Effector CD8-positive, alpha-beta T cell (primary cell): ENCODE measurements at regions not wholly inside any gene's neighbourhood (a gene's known extent, or its start where the extent isn't known, plus 50 kb on each side); places are given as distances from the start of the nearest gene placed in this dataset.

Source experiments
- DNase-seq: peaks from one replicate; lab custom pipeline; 2025; lab: John Stamatoyannopoulos, UW

DNA sequence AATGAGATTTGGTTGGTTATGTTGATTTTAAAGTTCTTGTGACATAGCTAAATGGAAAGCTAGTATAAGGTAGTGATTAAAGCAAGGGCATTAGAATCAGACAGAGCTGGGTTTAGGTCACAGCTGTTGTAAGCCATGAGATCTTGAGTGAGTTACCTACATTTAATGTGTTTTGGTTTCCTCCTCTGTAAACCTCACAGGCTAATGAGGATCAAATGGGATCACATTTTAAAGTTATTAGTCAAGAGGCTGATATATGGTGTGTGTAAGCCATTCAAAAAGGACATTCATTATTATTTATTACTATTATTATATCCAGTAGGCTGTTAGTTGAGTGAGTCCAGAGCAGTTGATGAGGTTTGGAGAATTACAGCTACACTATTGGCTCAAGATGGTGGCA lies 416.2 kb downstream of the IRS1 start:
- DNase-seq: no peak

DNA sequence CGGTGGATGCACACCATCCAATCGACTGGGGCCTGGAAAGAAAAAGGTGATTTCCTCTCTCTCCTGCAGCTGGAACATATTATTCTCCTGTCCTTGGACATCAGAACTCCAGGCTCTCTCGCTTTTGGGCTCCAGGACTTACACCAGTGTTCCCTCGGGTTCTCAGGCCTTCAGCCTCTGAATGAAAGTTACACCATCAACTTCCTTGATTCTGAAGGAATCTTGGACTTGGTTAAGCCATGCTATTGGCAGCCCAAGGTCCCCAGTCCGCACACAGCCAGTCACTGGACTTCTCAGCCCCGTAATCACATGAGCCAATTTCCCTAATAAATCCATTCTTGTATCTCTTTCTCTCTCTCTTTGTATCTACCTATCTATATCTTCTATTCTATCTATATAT lies 418.9 kb downstream of the IRS1 start:
- DNase-seq: no peak

DNA sequence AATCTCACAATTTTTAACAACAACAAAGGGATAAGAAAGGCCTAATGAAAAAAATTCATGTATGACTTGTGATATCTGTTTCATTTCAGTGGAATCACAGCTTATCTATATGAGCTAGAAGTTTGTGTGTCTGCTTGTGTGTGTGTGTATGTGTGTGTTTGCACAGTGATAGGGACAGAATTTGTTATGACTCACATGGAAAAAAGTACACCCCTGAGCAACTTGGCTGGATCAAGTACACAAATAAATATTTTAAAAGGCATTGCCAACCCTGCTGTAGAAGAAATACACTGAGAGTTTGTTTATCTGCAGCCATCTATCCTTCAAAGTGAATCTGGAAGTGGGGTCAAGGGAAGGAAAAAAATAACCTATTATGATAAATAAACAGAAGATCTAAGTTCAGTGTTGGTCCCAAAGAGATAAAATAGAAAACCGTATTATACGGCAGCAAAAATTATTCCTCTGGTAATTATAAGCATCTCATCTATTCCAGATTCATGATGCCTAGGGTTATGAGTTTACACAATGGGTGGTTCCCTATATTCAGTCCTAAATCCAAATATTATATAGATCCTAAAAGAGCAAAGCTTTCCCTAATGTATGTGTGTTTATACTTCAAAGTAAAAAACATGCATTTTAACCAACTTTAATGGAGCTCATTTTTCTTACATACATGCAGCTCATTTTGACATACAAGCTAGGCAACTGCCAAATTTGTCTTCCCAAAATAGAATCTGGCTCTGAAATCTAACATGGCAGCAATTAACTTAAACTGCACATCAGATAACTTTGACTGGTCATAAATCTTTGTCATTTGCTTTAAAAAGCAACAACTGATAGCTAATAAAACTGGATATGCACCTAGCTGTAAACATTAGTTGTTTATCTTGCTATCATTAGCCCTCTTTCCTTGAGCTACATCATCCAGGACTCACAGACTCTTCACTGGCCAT lies 420.6 kb downstream of the IRS1 start:
- no peak for DNase-seq

DNA sequence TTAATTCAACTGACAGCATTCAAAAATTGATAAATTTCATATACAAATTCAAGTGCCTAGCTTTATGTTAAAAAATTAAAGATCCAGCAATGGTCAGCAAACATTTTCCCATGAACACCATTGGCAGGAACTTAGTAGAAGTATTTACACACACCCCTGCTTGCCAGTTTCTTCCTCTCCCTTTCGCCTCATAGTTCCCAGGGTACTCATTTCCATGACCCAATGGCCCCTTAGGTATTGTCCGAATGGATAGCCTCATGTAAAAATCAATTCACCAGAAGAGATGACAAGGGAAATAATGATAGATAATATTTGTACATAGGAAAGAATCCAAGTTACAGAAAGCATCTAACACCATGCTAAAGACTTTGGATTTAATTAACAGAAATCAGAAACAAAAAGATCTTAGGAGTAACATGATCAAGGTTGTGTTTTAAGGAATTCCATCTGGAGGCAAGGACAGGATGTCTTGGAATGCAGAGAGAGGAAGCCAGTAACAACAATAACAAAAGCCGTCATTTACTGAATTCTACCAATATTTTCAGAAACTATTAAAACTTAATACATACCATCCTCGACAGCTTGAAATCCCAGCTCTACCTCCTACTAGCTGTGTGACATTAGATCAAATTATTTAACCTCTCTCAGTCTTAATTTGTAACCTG lies 423.0 kb downstream of the IRS1 start:
- no peak for DNase-seq

DNA sequence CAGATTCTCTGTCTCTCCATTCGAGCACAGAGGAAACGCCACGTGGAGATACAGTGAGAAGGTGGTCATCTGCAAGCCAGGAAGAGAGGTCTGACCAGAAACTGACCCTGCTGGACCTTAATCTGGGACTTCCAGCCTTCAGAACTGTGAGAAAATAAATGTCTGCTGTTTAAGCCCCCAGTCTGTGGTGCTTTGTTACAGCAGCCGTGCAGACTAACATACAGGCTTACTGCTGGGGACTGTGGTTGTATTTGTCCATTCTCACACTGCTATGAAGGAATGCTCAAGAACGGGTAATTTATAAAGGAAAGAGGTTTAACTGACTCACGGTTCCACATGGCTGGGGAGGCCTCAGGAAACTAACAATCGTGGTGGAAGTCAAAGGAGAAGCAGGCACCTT lies 432.7 kb downstream of the IRS1 start:
- DNase-seq: no peak

DNA sequence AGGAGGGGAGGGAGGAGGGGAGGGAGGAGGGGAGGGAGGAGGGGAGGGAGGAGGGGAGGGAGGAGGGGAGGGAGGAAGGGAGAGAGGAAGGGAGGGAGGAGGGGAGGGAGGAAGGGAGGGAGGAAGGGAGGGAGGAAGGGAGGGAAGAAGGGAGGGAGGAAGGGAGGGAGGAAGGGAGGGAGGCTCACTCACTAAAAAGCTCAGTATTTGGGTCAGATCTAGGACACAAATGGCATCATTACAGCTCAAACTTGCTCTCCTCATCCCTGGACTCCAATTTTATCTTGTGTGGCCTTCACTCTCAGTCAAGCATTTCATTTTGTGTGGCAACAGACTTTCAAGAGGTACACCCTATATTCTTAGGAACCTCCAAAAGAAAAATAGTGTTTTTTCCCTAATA lies 435.4 kb downstream of the IRS1 start:
- no peak for DNase-seq

DNA sequence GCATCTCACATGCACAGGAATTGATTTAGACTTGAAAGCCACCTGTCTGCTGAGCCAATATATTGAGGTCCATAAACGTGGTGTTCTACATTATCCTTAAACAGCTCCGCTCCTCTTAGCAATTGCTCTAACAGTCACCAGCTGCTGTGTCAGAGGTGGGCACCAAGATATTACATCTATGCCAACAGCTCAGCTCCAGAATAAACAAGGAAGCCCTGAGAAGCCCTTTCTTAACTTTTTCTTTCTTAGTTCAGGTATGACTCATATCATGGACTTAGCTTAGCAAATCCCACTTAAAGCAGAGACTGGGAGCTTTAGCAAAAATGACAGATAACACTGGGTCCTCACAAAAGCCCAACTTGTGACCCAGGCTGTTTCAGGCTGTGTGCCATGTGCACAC lies 436.6 kb downstream of the IRS1 start:
- DNase-seq: no peak

DNA sequence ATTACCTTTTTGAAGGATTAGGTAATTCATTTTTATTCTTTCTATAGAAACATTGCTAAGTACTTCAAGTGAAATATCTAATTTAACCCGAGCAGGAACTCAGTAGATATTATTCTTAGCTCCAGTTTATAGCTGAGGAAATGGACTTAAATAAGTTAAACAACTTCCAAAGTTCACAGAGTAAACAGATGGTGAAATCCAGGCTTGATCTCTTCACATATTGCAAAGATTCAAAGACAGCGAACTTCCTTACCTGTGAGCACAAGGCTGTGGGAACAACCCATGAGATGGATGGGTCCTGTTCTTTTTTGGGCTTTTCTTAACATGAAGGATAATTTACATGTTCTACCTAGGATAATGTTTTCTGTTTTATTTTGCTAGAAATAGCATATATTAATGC lies 439.0 kb downstream of the IRS1 start:
- no peak for DNase-seq

DNA sequence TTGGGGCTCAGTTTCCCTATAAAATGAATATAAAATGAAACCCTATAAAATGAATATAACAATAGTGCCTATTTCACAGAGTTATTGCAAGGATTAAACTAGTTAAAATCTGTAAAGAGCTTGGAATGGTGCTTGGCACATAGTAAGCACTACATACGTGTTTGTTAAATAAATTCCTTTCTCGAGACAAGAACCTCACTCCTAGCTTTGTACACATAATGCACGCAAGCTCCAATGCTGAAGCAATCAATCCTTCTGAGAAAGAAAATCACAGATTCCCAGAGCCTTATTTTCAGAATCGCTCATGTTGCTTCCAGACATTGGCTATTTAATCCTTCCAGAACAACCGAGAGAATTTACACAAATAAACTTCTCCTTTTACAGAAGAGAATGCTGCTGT lies 440.9 kb downstream of the IRS1 start:
- DNase-seq: no peak

DNA sequence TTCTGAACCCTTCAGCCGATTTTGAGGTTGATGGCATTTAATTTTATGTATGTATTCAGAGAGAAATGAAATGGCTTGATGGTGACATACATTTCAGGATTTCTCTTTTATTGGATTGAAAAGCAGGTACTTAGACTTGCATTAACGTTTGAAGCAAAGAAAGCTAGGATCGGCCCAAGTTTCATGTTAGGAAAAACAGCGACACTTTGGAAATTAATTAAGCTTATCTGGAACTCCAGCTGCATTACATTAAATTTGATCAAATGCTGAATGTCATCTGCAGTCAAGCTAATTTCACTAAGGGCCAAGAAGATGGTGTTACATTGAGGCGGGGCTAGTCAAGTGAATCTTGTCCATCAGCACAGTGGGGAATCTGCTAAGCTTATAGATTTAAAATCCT lies 441.8 kb downstream of the IRS1 start:
- DNase-seq: no peak

DNA sequence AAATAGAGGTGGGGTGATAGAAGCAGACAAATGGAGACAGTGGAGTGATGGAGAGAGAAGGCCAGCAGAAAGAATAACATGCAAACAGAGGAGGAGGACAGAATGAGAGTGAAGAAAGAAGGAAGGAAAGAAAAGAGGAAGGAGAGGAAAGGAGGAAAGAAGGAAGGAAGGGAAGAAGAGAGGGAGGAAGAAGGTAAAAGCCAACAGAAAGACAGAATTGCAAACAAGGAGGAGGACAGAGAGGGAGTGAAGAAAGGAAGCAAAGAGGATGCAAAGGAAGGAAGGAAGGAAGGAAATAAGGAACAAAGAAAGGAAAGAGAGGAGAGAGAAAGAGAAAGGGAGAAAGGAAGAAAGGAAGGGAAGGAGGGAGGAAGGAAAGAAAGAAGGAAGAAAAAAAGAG lies 444.0 kb downstream of the IRS1 start:
- no peak for DNase-seq

DNA sequence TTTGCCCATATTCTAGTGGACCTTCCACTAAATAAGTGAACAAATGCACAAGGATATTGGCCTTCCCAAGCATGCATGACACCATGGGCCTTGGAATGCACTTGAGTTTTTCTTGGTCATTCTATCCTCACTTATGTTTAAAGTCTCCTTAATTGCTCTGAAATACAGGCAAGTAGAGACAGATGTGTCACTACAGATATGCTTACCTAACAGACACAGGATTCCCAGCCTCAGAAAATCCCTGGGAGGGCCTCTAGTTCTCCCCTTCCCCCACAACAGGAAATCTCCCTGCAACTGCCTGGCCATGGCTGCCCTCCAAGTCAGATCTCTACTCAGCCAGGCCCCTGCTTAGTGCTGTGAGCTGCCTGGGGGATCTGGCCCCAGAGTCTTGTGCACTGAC lies 445.2 kb downstream of the IRS1 start:
- DNase-seq: no peak

DNA sequence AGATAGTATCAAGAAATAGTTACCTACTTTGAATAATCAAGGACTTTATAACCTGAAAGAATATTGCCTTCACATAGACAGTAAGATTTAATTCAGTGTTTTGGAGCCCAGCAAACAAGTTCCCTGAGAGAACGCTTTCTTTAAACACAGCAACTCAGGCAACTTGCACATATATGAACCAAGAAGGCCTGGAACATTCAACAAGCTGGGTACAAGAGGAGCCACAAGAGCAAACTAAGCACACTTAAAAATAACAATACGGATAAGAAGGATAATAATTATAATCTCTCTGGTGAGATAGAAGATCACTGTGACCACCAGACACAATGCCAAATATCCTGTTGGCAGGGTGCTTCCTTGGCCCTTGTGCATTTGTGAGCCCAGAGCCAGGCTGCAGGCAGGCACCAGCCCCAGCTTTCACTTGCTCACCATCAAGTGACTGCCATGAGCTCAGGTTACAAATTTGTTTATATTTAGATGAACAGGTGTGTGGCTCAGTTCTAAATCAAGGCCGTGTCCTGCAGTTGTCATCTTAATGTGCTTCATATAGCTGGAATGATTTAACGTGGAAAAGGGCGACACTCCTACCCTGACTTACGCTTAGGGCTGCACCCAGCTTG lies 446.6 kb downstream of the IRS1 start:
- DNase-seq: no peak

DNA sequence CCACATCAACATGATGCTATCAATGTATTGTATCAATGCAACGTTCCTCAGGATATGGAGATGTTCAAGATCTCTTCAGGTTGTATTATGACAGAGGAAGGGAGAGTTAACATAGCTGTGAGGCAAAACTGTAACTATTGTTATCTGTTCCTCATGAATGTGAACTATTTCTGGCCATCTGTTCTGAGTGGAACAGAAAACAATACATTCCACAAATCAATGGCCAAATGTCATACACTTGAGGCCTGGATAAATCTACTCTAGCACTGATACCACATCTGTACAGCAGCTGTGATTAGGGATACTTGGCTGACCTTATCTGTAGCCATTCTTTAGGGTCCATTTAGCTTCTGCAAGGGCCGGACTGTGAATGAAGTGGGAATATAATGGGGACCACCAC lies 447.9 kb downstream of the IRS1 start:
- DNase-seq: no peak

DNA sequence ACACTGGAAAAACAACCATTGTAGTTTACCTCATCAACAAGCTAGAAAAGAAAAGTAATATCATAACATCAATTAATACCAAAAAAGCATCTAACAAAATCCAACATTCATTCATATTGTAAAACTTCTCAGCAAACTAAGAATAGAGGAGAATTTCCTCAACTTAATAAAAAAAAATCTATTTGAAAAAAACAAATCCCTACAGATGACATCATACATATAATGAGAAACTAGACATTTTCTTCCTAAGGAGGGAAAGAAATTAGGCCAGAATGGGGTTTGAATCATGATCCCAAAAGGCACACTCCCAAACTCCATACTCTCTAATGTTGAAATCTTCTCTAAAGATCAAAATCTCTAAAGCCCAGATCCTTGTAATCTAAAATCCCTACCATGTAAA lies 460.0 kb downstream of the IRS1 start:
- no peak for DNase-seq

DNA sequence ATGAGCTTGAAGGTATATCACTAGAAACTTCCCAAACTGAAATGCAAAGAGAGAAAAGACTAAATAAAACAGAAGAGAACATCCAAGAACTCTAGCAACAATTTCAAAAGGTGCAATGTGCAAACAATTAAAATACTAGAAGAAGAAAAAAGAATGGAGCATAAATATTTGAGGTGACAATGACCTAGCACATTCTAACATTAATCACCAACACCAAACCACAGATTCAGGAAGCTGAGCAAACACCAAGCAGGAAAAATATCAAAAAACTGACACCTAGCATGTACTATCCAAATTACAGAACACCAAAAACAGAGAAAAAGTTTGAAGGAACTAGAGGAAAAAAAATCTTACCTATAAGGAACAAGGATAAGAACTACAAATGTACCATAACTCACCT lies 460.8 kb downstream of the IRS1 start:
- no peak for DNase-seq

DNA sequence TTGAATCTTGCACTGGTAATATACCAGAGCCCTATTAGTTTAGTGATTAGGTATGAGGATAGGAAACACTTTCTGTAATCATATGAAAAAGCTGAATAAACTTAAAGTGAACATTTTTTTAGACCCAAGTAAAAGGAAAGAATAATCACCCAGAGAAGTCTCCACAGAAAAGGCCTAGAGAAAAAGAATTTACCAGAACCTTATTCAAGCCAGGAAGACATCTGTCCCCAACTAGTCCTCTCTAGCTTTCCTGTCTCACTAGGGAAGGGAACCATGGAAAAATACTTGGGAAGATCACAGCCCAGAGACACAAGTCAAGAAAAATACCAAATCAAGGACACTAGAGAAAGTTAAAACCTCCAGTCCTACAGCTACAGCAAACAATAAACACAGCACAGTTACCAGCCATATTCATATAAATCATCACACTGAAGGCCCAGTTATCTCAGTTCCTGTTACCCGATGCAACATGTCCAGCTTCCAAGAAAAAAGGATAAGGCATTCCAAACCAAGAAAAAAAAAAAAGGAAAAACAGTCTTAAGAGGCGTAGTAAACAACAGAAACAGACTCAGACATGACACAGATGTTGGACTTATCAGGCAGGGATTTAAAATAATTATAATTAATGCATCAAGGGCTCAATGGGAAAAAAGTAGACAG lies 461.5 kb downstream of the IRS1 start:
- no peak for DNase-seq

DNA sequence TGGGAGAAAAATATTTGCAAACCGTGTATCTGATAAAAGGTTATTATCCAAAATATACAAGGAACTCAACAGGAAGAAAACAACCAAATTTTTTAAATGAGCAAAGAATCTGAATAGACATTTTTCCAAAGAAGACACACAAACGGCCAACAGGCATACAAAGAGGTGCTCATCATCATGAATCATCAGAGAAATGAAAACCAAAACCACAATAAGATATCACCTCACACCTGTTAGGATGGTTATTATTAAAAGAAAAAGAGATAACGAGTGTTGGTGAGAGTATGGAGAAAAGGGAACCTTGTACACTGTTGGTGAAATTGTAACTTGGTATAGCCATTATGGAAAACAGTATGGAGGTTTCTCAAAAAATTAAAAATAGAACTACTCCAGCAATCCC lies 463.3 kb downstream of the IRS1 start:
- DNase-seq: no peak

DNA sequence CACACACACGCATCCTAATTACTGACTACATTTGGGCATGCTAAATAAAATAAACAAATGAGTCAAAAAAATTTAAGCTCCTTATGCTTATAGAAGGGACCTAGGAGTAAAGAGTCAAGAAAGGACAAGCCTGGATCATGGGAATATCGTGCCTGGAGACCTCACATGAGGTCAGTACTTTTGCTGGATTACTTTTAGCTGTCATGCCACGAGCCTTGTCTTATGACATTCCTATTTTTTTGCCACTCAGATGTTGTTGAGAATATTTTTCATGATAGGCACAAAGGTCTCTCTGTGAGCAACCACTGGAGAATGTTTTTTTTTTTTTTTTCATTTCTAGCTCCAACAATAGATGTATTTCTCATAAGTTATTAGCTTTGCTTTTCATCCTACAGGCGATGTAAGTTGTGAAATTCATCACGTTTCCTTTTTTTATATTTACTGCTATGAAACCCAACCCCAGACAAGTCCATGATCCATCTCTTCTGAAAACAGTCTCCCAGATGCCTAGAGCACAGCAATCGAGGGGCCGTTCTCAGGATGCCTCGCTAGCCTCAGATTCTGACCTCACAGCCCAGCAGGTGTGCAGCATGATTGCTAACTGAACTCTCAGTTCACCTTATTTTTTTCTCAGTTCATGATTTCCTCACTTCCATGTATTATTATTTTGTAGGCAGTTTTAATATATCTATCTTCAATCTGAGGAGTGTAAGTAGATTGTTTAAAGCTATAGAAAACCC lies 464.5 kb downstream of the IRS1 start:
- no peak for DNase-seq

DNA sequence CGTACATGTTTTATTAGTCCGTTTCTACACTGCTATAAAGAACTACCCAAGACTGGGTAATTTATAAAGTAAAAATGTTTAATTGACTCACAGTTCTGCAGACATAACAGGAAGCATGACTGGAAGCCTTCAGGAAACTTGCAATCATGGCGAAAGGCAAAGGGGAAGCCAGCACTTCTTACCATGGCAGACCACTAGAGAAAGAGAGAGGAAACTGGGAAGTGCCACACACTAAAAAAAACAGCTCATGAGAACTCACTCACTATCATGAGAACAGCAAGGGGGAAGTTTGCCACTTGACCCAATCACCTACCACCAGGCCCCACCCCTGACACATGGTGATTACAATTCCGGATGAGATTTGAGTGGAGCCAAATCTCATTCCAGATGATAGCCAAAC lies 466.2 kb downstream of the IRS1 start:
- DNase-seq: no peak

DNA sequence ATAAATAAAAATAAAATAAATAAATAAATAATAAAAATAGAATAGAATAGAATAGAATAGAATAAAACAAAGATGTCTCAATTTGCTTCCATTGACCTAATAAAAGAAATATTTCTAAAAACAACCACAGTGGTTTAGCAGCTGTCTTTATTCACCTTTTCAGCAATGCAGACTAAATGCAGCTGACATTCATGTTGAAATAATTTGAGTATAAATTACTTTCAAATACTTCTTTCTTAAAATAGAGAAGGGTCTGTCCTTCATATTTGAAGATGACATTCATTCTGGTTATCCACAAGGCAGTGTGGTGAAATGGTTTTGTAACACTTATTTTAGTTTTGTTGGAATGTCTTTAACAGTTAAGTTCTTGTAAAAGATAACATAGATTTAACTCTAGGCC lies 469.4 kb downstream of the IRS1 start:
- DNase-seq: no peak

DNA sequence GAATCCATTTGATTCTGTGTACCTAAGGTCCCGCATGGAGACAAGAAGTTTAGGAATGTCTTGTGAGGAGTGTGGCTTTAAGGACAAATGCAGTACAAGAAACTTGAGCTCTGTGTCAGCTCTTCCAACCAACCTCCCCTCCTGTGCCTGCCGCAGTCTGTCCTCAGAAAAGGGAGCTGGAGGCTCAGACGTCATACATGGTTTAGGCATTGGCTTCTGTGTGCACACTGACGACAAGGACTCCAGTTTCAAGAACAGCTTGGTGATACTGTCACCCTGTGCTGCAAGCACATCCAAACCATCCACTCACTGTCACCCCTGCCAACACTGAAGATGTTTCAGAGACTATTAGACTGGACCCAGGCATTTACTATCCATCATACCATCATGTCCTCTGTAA lies 470.4 kb downstream of the IRS1 start:
- DNase-seq: no peak
